Endothelial cell of umbilical vein (primary cell): ENCODE measurements at regions not wholly inside any gene's neighbourhood (a gene's known extent, or its start where the extent isn't known, plus 50 kb on each side); places are given as distances from the start of the nearest gene placed in this dataset.

Experiments
- BruUV-seq: library from RNA; stranded (reverse); fragments of 400-500 nt; replicated peaks from 2 replicates; lab custom pipeline; 2021; lab: Mats Ljungman, UMichigan
- CTCF ChIA-PET: fragments of 300-600, 350-600 bp; sonication (Branson Sonifier 250); formaldehyde crosslinking; loops from one replicate; lab custom pipeline; 2021; ENCODE audit warnings: antibody characterized with exemption, inconsistent platforms; lab: Charles Lee
- POLR2A ChIA-PET: fragments of 300-600, 350-600 bp; sonication (Branson Sonifier 250); formaldehyde crosslinking; loops from one replicate; lab custom pipeline; 2021; ENCODE audit warnings: antibody characterized with exemption, inconsistent platforms; lab: Charles Lee
- DNase-seq: peaks from one replicate; pipeline ENCODE4 v3.0.0-alpha.2; 2011; ENCODE audit warnings: low read depth, low spot score
- FAIRE-seq: peaks from 2 replicates; lab custom pipeline; 2011; peaks lifted over from hg19 to GRCh38; lab: Jason Lieb, UNC
- H2AFZ ChIP-seq: 2 replicates; pipeline ENCODE4 v1.6.0; 2012; ENCODE audit warnings: low read depth, low read length, control low read depth, inconsistent platforms
- H3K27ac ChIP-seq: 2 replicates; pipeline ENCODE4 v1.5.1; 2011; ENCODE audit warnings: low read depth, mild to moderate bottlenecking, control low read depth, low read length, moderate library complexity; ENCODE audit not compliant: insufficient read depth
- H3K27me3 ChIP-seq, 2 experiments: 2 replicates each; pipeline versions ENCODE4 v1.6.0 to v1.6.1; 2011; ENCODE audit warnings: low read length in 2 of 2, mixed read lengths in 1 of 2; ENCODE audit not compliant: control insufficient read depth in 2 of 2, insufficient read depth in 2 of 2
- H3K36me3 ChIP-seq, 2 experiments: 2 replicates in 1 of 2; 3 replicates in 1 of 2; pipeline ENCODE4 v1.5.1; 2011; ENCODE audit warnings: low read length in 2 of 2, mild to moderate bottlenecking in 1 of 2, moderate library complexity in 1 of 2; ENCODE audit not compliant: control insufficient read depth in 2 of 2, insufficient read depth in 2 of 2; ENCODE audit errors: extremely low read depth in 1 of 2
- H3K4me1 ChIP-seq: 3 replicates; pipeline ENCODE4 v1.5.1; 2011; ENCODE audit warnings: mild to moderate bottlenecking, low read length; ENCODE audit not compliant: control insufficient read depth, insufficient read depth; ENCODE audit errors: extremely low read depth
- H3K4me2 ChIP-seq: 2 replicates; pipeline ENCODE4 v1.6.1; 2011; ENCODE audit warnings: low read length, control low read depth, mixed read lengths; ENCODE audit not compliant: insufficient read depth
- H3K4me3 ChIP-seq, 3 experiments: fragments of 200-600 bp in 1 of 3; sonication (generic), shearing (Covaris generic) in 1 of 3; replicated peaks in 1 of 3; 2 replicates each; pipeline ENCODE4 v1.5.1; 2011 to 2016; ENCODE audit warnings: control low read depth in 3 of 3, low read length in 3 of 3, mild to moderate bottlenecking in 2 of 3, inconsistent platforms in 1 of 3, low read depth in 1 of 3, moderate library complexity in 1 of 3; ENCODE audit not compliant: insufficient read depth in 1 of 3
- H3K79me2 ChIP-seq: 2 replicates; pipeline ENCODE4 v1.6.0; 2012; ENCODE audit warnings: low read length, inconsistent platforms; ENCODE audit not compliant: control insufficient read depth, insufficient read depth
- H3K9ac ChIP-seq: replicated peaks from 2 replicates; pipeline ENCODE3; 2011; ENCODE audit warnings: low read length, control low read depth; ENCODE audit not compliant: insufficient read depth; ENCODE audit errors: extremely low read depth
- H3K9me1 ChIP-seq: replicated peaks from 3 replicates; pipeline ENCODE4 v1.6.0; 2011; ENCODE audit warnings: mild to moderate bottlenecking, low read length; ENCODE audit not compliant: control insufficient read depth, insufficient read depth; ENCODE audit errors: extremely low read depth
- H3K9me3 ChIP-seq: replicated peaks from 2 replicates; pipeline ENCODE4 v1.5.1; 2012; ENCODE audit warnings: low read length, inconsistent platforms; ENCODE audit not compliant: control insufficient read depth, insufficient read depth
- H4K20me1 ChIP-seq: replicated peaks from 2 replicates; pipeline ENCODE3; 2011; ENCODE audit warnings: mild to moderate bottlenecking, low read length; ENCODE audit not compliant: control insufficient read depth, insufficient read depth; ENCODE audit errors: extremely low read depth
- EZH2 ChIP-seq: IDR thresholded peaks from 2 replicates; pipeline ENCODE4 v1.6.1; 2012; ENCODE audit warnings: borderline replicate concordance, low read depth, mild to moderate bottlenecking, moderate library complexity, low read length, inconsistent platforms; ENCODE audit not compliant: severe bottlenecking
- JUN ChIP-seq: IDR thresholded peaks from 2 replicates; pipeline ENCODE4 v1.6.1; 2011; ENCODE audit warnings: borderline replicate concordance, low read depth; ENCODE audit not compliant: insufficient read length, insufficient read depth
- dilution Hi-C: fragments of 300-500 bp; cut with MboI; formaldehyde crosslinking; loops from one replicate; pipeline ENCODE4 v1.15.0; 2019; ENCODE audit warnings: low sequenced_read_pairs; ENCODE audit not compliant: extremely low pct_ligation_motif_present
- intact Hi-C: fragments of 100-400 bp; cut with micrococcal nuclease; formaldehyde crosslinking; loops from one replicate; pipeline ENCODE4 v1.10.0; 2022
- TF ChIP-seq, protein P1 (sequence below): IDR thresholded peaks from 2 replicates; pipeline ENCODE4 v1.6.1; 2011; ENCODE audit not compliant: insufficient read depth, insufficient read length

DNA sequence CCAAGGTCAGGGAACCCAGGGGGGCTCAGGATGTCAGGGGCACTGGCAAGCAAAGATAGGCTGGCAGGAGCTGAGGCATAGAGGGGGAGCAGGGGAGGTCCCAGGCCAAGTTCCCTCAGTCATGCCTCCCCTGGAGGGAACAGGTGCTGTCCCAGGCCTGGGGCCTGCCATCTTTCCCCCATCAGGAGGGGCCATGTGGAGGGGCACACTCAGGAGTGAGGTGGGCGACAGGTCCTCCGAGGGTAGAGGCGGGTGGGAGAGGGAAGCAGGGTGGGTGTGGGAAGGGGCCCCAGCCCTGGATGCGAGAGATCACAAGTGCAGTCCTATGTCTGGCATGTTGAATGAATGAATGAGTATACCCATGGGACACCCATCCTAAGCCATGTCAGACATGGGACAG, 127.7 kb upstream of the GLI2 start:
- no peaks in the 10 kb centered on the region for H3K9me1 ChIP-seq
- no peak overlapping the region for H3K4me2 ChIP-seq
- FAIRE-seq (no peak), DNase-seq (no peak)
- no peaks in the 10 kb centered on the region for H3K79me2 ChIP-seq
- no peak overlapping the region for H3K9ac ChIP-seq
- no peak overlapping the region for H2AFZ ChIP-seq
- intact Hi-C loops (no loop called here), dilution Hi-C loops (no loop called here)
- H3K9me3 ChIP-seq = no peaks in the 10 kb centered on the region
- no peaks in the 10 kb centered on the region for H3K36me3 ChIP-seq
- POLR2A ChIA-PET = no interaction called here
- TF ChIP-seq JUN (no peak), EZH2 (no peak)
- H3K4me1 ChIP-seq = no peaks in the 10 kb centered on the region
- H3K27me3 ChIP-seq = peaks cover 0 to 1% of the 10 kb centered on the region in 2 experiments
- H4K20me1 ChIP-seq = no peaks in the 10 kb centered on the region
- H3K4me3 ChIP-seq = no peak overlapping the region
- BruUV-seq = no TSS peak
- CTCF ChIA-PET = interaction anchor here (1.6 kb wide), 1 partner anchor 11 kb away, joined by 7 read pairs; no protein-coding TSS in a partner anchor
- H3K27ac ChIP-seq = no peak overlapping the region

GRCh38 chr2:120609826-120610395, 125.8 kb upstream of the GLI2 start:
- intact Hi-C loops = no loop called here
- Histone ChIP-seq H3K9me3 (no peaks in the 10 kb centered on the region), H3K36me3 (no peaks in the 10 kb centered on the region), H3K27ac (no peak overlapping the region), H3K4me2 (no peak overlapping the region), H3K4me3 (no peak overlapping the region), H4K20me1 (no peaks in the 10 kb centered on the region), H3K9me1 (no peaks in the 10 kb centered on the region), H3K9ac (no peak overlapping the region), H3K79me2 (no peaks in the 10 kb centered on the region), H3K4me1 (no peaks in the 10 kb centered on the region), H2AFZ (no peak overlapping the region), H3K27me3 (peaks cover 0 to 1% of the 10 kb centered on the region in 2 experiments)
- no peak for FAIRE-seq
- DNase-seq = no peak
- CTCF ChIA-PET = interaction anchor here (0.6 kb wide), 1 partner anchor 59 kb away, joined by 3 read pairs; no protein-coding TSS in a partner anchor
- POLR2A ChIA-PET = no interaction called here
- BruUV-seq = no TSS peak
- dilution Hi-C loops = no loop called here
- TF ChIP-seq, protein P1, sequence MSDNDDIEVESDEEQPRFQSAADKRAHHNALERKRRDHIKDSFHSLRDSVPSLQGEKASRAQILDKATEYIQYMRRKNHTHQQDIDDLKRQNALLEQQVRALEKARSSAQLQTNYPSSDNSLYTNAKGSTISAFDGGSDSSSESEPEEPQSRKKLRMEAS = no peak
